ENCODE measurements at regions not wholly inside any gene's neighbourhood (a gene's known extent, or its start where the extent isn't known, plus 50 kb on each side); places are given as distances from the start of the nearest gene placed in this dataset.

DNA sequence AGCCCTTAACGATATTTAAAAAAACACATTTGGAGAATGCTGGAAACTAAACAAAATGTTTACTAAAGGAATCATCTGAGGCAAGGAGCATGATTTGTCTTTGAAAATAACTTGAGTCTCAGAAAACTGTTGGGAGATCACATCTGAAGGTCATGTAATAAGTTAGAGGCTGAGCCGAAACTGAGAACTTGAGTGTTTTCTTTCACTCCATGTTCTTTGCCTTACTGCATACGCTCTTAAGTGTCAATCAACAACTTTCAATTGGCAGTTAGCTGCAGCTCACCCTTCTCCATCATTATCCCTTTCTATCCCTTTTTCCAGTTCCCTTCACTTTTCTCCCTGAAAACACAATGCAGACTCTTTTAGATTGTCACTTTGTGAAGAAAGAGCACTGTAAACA is 216.2 kb downstream of the ADGRA3 start:
- Histone ChIP-seq H3K27me3 (ENCODE audit: control insufficient read depth in 1 of 2, insufficient read depth in 2 of 2, low read length in 2 of 2) (no peaks in the 10 kb centered on the region), H3K36me3 (ENCODE audit: insufficient read depth, low read length) (no peaks in the 10 kb centered on the region), H3K4me1 (ENCODE audit: insufficient read depth, low read length) (no peaks in the 10 kb centered on the region), H3K9me3 (ENCODE audit: control insufficient read depth in 1 of 2, insufficient read depth in 1 of 2, low read length in 2 of 2) (peaks cover 4 to 11% of the 10 kb centered on the region in 2 experiments), H3K27ac (ENCODE audit: low read depth in 1 of 2, low read length in 2 of 2) (no peak overlapping the region), H3K4me3 (ENCODE audit: low read length) (no peak overlapping the region)
- DNase-seq (no peak), ATAC-seq (ENCODE audit: poor library complexity) (no peak)
- no peaks in the 10 kb centered on the region for H3K27me3 Mint-ChIP-seq
- H3K9me3 Mint-ChIP-seq, result peaks cover 21% of the 10 kb centered on the region
- H3K4me1 Mint-ChIP-seq (ENCODE audit: low read depth), result no peaks in the 10 kb centered on the region
- H3K36me3 Mint-ChIP-seq (ENCODE audit: low read depth), result no peaks in the 10 kb centered on the region
- CTCF ChIA-PET, result no interaction called here
- no peak overlapping the region for H3K4me3 Mint-ChIP-seq
- POLR2A ChIA-PET, result no interaction called here
- TF ChIP-seq, protein P1, sequence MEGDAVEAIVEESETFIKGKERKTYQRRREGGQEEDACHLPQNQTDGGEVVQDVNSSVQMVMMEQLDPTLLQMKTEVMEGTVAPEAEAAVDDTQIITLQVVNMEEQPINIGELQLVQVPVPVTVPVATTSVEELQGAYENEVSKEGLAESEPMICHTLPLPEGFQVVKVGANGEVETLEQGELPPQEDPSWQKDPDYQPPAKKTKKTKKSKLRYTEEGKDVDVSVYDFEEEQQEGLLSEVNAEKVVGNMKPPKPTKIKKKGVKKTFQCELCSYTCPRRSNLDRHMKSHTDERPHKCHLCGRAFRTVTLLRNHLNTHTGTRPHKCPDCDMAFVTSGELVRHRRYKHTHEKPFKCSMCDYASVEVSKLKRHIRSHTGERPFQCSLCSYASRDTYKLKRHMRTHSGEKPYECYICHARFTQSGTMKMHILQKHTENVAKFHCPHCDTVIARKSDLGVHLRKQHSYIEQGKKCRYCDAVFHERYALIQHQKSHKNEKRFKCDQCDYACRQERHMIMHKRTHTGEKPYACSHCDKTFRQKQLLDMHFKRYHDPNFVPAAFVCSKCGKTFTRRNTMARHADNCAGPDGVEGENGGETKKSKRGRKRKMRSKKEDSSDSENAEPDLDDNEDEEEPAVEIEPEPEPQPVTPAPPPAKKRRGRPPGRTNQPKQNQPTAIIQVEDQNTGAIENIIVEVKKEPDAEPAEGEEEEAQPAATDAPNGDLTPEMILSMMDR (IDR thresholded peaks at IDR 0.05), result no peak
- no peak overlapping the region for H3K27ac Mint-ChIP-seq
- intact Hi-C loops (cut with DNase I, micrococcal nuclease), result no loop called here

DNA sequence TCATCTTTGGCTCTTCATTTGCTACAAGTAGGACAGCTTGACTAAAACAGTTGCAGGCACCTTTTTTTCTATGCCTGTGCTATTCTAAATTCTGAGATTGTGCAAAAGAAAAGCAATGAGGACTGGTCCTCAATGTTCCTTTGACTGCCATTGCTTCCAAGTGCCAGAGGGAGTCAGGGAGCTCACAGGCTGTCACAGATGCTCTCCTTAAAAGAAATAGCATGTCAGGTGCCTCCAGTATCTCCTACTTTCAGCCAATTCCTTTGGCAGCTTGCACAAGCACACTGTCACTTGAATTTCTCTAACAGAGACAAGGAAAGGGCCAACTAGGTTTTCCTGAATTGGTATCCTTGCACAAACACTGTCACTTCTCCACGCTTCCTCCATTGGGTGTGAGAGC is 228.2 kb downstream of the ADGRA3 start:
- Histone ChIP-seq H3K27me3 (ENCODE audit: control insufficient read depth in 1 of 2, insufficient read depth in 2 of 2, low read length in 2 of 2) (no peaks in the 10 kb centered on the region), H3K27ac (ENCODE audit: low read depth in 1 of 2, low read length in 2 of 2) (no peak overlapping the region), H3K9me3 (ENCODE audit: control insufficient read depth in 1 of 2, insufficient read depth in 1 of 2, low read length in 2 of 2) (peaks cover 0 to 6% of the 10 kb centered on the region in 2 experiments), H3K4me3 (ENCODE audit: low read length) (no peak overlapping the region), H3K4me1 (ENCODE audit: insufficient read depth, low read length) (no peaks in the 10 kb centered on the region), H3K36me3 (ENCODE audit: insufficient read depth, low read length) (no peaks in the 10 kb centered on the region)
- H3K4me3 Mint-ChIP-seq, result no peak overlapping the region
- DNase-seq (no peak), ATAC-seq (ENCODE audit: poor library complexity) (no peak)
- no peaks in the 10 kb centered on the region for H3K27me3 Mint-ChIP-seq
- H3K9me3 Mint-ChIP-seq, result peaks cover 2% of the 10 kb centered on the region
- POLR2A ChIA-PET, result no interaction called here
- intact Hi-C loops (cut with DNase I, micrococcal nuclease), result no loop called here
- H3K27ac Mint-ChIP-seq, result no peak overlapping the region
- H3K36me3 Mint-ChIP-seq (ENCODE audit: low read depth), result no peaks in the 10 kb centered on the region
- TF ChIP-seq, protein P1 (IDR thresholded peaks at IDR 0.05), result no peak
- CTCF ChIA-PET, result no interaction called here
- no peaks in the 10 kb centered on the region for H3K4me1 Mint-ChIP-seq (ENCODE audit: low read depth)

DNA sequence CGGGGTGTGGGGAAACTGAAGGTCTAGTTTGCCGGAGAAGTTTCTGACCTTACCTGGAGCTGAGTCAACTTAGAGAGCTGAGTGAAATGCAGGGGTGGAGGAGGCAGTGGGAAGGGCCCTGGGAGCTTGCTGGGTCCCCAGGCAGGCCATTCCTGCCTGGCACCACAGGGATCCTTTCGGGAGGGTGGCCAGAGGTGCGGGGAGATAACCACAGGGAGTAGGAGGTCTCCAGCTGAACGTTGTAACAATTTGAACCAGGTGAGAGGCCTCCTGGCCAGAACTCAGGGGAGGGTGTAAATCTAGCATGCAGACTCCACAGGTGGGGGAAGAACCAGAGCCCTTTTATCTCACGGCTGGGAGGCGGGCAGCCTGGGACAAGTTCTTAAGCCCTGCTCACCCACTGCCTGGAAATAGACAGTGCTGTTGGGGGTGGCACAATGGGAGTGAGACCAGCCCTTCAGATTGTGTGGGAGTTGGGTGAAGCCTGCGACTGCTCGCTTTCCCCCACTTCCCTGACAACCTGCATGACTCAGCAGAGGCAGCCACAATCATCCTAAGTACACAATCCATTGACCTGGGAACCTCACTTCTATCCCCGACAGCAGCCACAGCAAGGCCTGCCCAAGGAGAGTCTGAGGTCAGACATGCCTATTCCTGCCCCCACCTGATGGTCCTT is 247.4 kb downstream of the ADGRA3 start:
- Mint-ChIP-seq H3K27me3 (no peaks in the 10 kb centered on the region), H3K4me1 (ENCODE audit: low read depth) (no peaks in the 10 kb centered on the region), H3K27ac (no peak overlapping the region), H3K4me3 (no peak overlapping the region), H3K36me3 (ENCODE audit: low read depth) (no peaks in the 10 kb centered on the region), H3K9me3 (peaks cover 9% of the 10 kb centered on the region)
- DNase-seq (no peak), ATAC-seq (ENCODE audit: poor library complexity) (no peak)
- CTCF ChIA-PET, result no interaction called here
- Histone ChIP-seq H3K36me3 (ENCODE audit: insufficient read depth, low read length) (no peaks in the 10 kb centered on the region), H3K4me3 (ENCODE audit: low read length) (no peak overlapping the region), H3K9me3 (ENCODE audit: control insufficient read depth in 1 of 2, insufficient read depth in 1 of 2, low read length in 2 of 2) (peaks cover 5 to 10% of the 10 kb centered on the region in 2 experiments), H3K4me1 (ENCODE audit: insufficient read depth, low read length) (no peaks in the 10 kb centered on the region), H3K27ac (ENCODE audit: low read depth in 1 of 2, low read length in 2 of 2) (no peak overlapping the region), H3K27me3 (ENCODE audit: control insufficient read depth in 1 of 2, insufficient read depth in 2 of 2, low read length in 2 of 2) (no peaks in the 10 kb centered on the region)
- TF ChIP-seq, protein P1 (IDR thresholded peaks at IDR 0.05), result no peak
- POLR2A ChIA-PET, result no interaction called here
- intact Hi-C loops (cut with DNase I, micrococcal nuclease), result no loop called here

Measured in CD4-positive, alpha-beta T cell (primary cell).